ENCODE measurements at regions not wholly inside any gene's neighbourhood (a gene's known extent, or its start where the extent isn't known, plus 50 kb on each side); places are given as distances from the start of the nearest gene placed in this dataset.

DNA sequence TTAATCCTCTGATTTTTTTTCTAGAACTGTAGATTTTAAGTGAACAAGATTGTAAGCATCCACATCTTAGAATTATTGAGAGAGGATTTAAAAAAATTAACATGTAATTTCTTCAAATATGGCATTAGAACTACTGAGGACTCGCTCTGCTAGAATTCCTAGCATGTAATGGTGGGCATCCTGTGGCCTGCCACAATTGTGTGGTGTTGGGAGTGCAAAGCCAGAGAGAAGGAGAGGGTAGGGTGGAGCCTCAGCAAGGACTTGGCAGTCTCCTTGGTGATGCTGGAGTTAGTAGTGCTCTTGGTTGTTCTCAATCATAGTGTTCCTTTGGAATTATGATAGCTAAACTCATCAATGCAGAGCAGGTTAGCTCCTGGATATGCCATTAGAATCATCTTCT, 443.9 kb upstream of the TBL1XR1 start:
- Histone ChIP-seq H3K4ac (ENCODE audit: low read depth, low read length) (no peak overlapping the region), H3K79me1 (ENCODE audit: low read length) (no peaks in the 10 kb centered on the region), H3K9me3 (ENCODE audit: insufficient read depth, low read depth, low read length) (no peaks in the 10 kb centered on the region), H2AFZ (ENCODE audit: insufficient read depth, low read length, poor library complexity) (no peak overlapping the region), H2BK5ac (ENCODE audit: low read depth, low read length, poor library complexity) (no peak overlapping the region), H3K79me2 (ENCODE audit: control insufficient read depth, insufficient read depth, low read length, poor library complexity) (no peaks in the 10 kb centered on the region), H3K27ac (ENCODE audit: low read depth, low read length) (no peak overlapping the region), H3K4me2 (ENCODE audit: low read length) (no peak overlapping the region), H3K27me3 (ENCODE audit: insufficient read depth, low read length) (no peaks in the 10 kb centered on the region), H4K8ac (ENCODE audit: low read depth, low read length) (no peak overlapping the region), H3K4me1 (ENCODE audit: control insufficient read depth in 1 of 2, insufficient read depth in 2 of 2, low read length in 2 of 2) (no peaks in the 10 kb centered on the region), H3K14ac (ENCODE audit: low read length) (no peak overlapping the region), H2AK5ac (ENCODE audit: low read length) (no peak overlapping the region), H2BK120ac (ENCODE audit: insufficient read depth, low read length, poor library complexity) (no peak overlapping the region), H2BK12ac (ENCODE audit: low read length) (no peak overlapping the region), H3K4me3 (ENCODE audit: low read depth, low read length) (no peak overlapping the region), H3K18ac (ENCODE audit: low read length) (no peak overlapping the region), H4K12ac (ENCODE audit: low read depth, low read length) (no peak overlapping the region), H4K91ac (ENCODE audit: low read depth, low read length) (no peak overlapping the region), H3K23ac (ENCODE audit: low read length) (no peak overlapping the region), H3K9ac (ENCODE audit: low read length) (no peak overlapping the region), H3K36me3 (ENCODE audit: control insufficient read depth in 1 of 2, insufficient read depth in 2 of 2, low read length in 2 of 2) (no peaks in the 10 kb centered on the region)
- WGBS (ENCODE audit: extremely low coverage, insufficient coverage, insufficient read length), result no CpG with 5 or more reads among the region's 1 CpG
- DNase-seq, result no peak

GRCh38 chr3:177642042-177642803, 444.9 kb upstream of the TBL1XR1 start:
- DNase-seq, result no peak
- WGBS (ENCODE audit: extremely low coverage, insufficient coverage, insufficient read length), result no CpG with 5 or more reads among the region's 8 CpGs
- H4K12ac ChIP-seq (ENCODE audit: low read depth, low read length), result no peak overlapping the region
- H2AFZ ChIP-seq (ENCODE audit: insufficient read depth, low read length, poor library complexity), result no peak overlapping the region
- H3K4me2 ChIP-seq (ENCODE audit: low read length), result no peak overlapping the region
- H3K27me3 ChIP-seq (ENCODE audit: insufficient read depth, low read length), result no peaks in the 10 kb centered on the region
- H3K79me1 ChIP-seq (ENCODE audit: low read length), result no peaks in the 10 kb centered on the region
- no peaks in the 10 kb centered on the region for H3K36me3 ChIP-seq (ENCODE audit: control insufficient read depth in 1 of 2, insufficient read depth in 2 of 2, low read length in 2 of 2)
- no peak overlapping the region for H2BK5ac ChIP-seq (ENCODE audit: low read depth, low read length, poor library complexity)
- no peak overlapping the region for H3K23ac ChIP-seq (ENCODE audit: low read length)
- H3K27ac ChIP-seq (ENCODE audit: low read depth, low read length), result no peak overlapping the region
- H3K79me2 ChIP-seq (ENCODE audit: control insufficient read depth, insufficient read depth, low read length, poor library complexity), result no peaks in the 10 kb centered on the region
- H2AK5ac ChIP-seq (ENCODE audit: low read length), result no peak overlapping the region
- H3K4me1 ChIP-seq (ENCODE audit: control insufficient read depth in 1 of 2, insufficient read depth in 2 of 2, low read length in 2 of 2), result no peaks in the 10 kb centered on the region
- H4K91ac ChIP-seq (ENCODE audit: low read depth, low read length), result no peak overlapping the region
- no peak overlapping the region for H3K14ac ChIP-seq (ENCODE audit: low read length)
- H3K4ac ChIP-seq (ENCODE audit: low read depth, low read length), result no peak overlapping the region
- H3K9me3 ChIP-seq (ENCODE audit: insufficient read depth, low read depth, low read length), result no peaks in the 10 kb centered on the region
- no peak overlapping the region for H3K4me3 ChIP-seq (ENCODE audit: low read depth, low read length)
- H3K9ac ChIP-seq (ENCODE audit: low read length), result no peak overlapping the region
- no peak overlapping the region for H3K18ac ChIP-seq (ENCODE audit: low read length)
- no peak overlapping the region for H2BK12ac ChIP-seq (ENCODE audit: low read length)
- no peak overlapping the region for H4K8ac ChIP-seq (ENCODE audit: low read depth, low read length)
- H2BK120ac ChIP-seq (ENCODE audit: insufficient read depth, low read length, poor library complexity), result no peak overlapping the region

- no peak overlapping the region for H3K9ac ChIP-seq (ENCODE audit: low read length)
- H2AFZ ChIP-seq (ENCODE audit: insufficient read depth, low read length, poor library complexity), result no peak overlapping the region
- H3K4ac ChIP-seq (ENCODE audit: low read depth, low read length), result no peak overlapping the region
- H3K27me3 ChIP-seq (ENCODE audit: insufficient read depth, low read length), result no peaks in the 10 kb centered on the region
- no peak overlapping the region for H3K18ac ChIP-seq (ENCODE audit: low read length)
- no peaks in the 10 kb centered on the region for H3K36me3 ChIP-seq (ENCODE audit: control insufficient read depth in 1 of 2, insufficient read depth in 2 of 2, low read length in 2 of 2)
- no peak overlapping the region for H3K23ac ChIP-seq (ENCODE audit: low read length)
- no peak overlapping the region for H3K4me2 ChIP-seq (ENCODE audit: low read length)
- WGBS (ENCODE audit: extremely low coverage, insufficient coverage, insufficient read length), result no CpG with 5 or more reads among the region's 3 CpGs
- H4K91ac ChIP-seq (ENCODE audit: low read depth, low read length), result no peak overlapping the region
- no peak overlapping the region for H3K4me3 ChIP-seq (ENCODE audit: low read depth, low read length)
- no peak for DNase-seq
- no peak overlapping the region for H3K27ac ChIP-seq (ENCODE audit: low read depth, low read length)
- H3K79me1 ChIP-seq (ENCODE audit: low read length), result no peaks in the 10 kb centered on the region
- H2BK5ac ChIP-seq (ENCODE audit: low read depth, low read length, poor library complexity), result no peak overlapping the region
- no peak overlapping the region for H3K14ac ChIP-seq (ENCODE audit: low read length)
- no peak overlapping the region for H2BK120ac ChIP-seq (ENCODE audit: insufficient read depth, low read length, poor library complexity)
- H3K79me2 ChIP-seq (ENCODE audit: control insufficient read depth, insufficient read depth, low read length, poor library complexity), result no peaks in the 10 kb centered on the region
- no peak overlapping the region for H2AK5ac ChIP-seq (ENCODE audit: low read length)
- H3K9me3 ChIP-seq (ENCODE audit: insufficient read depth, low read depth, low read length), result no peaks in the 10 kb centered on the region
- no peak overlapping the region for H4K12ac ChIP-seq (ENCODE audit: low read depth, low read length)
- no peak overlapping the region for H4K8ac ChIP-seq (ENCODE audit: low read depth, low read length)
- no peaks in the 10 kb centered on the region for H3K4me1 ChIP-seq (ENCODE audit: control insufficient read depth in 1 of 2, insufficient read depth in 2 of 2, low read length in 2 of 2)
- H2BK12ac ChIP-seq (ENCODE audit: low read length), result no peak overlapping the region
These were observed 445.5 kb upstream of the TBL1XR1 start for GRCh38 chr3:177642804-177643125.

DNA sequence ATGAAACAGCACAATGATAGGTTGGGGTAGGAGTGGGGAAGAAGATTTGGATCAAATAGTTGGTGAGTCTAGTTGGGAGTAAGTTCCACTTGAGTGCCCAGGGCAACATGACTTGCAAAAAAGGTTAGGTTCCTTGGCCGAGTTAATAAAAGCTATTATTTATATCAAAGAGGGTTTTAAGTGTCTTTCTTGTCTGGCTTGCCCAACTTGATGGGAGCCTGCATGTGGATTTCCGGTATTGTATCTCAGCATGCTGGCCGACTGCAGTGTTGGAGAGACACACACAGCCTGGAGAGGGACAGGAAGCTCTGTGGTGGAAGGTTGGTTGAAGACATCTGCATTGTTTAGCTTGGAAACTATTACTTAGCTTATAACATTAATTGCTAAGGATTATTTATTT, 449.5 kb upstream of the TBL1XR1 start:
- Histone ChIP-seq H4K8ac (ENCODE audit: low read depth, low read length) (no peak overlapping the region), H3K18ac (ENCODE audit: low read length) (no peak overlapping the region), H3K79me1 (ENCODE audit: low read length) (no peaks in the 10 kb centered on the region), H3K9ac (ENCODE audit: low read length) (no peak overlapping the region), H3K9me3 (ENCODE audit: insufficient read depth, low read depth, low read length) (no peaks in the 10 kb centered on the region), H2BK5ac (ENCODE audit: low read depth, low read length, poor library complexity) (no peak overlapping the region), H2AFZ (ENCODE audit: insufficient read depth, low read length, poor library complexity) (no peak overlapping the region), H3K27ac (ENCODE audit: low read depth, low read length) (no peak overlapping the region), H2BK12ac (ENCODE audit: low read length) (no peak overlapping the region), H3K4me1 (ENCODE audit: control insufficient read depth in 1 of 2, insufficient read depth in 2 of 2, low read length in 2 of 2) (no peaks in the 10 kb centered on the region), H3K23ac (ENCODE audit: low read length) (no peak overlapping the region), H2AK5ac (ENCODE audit: low read length) (no peak overlapping the region), H3K4ac (ENCODE audit: low read depth, low read length) (no peak overlapping the region), H3K79me2 (ENCODE audit: control insufficient read depth, insufficient read depth, low read length, poor library complexity) (no peaks in the 10 kb centered on the region), H4K12ac (ENCODE audit: low read depth, low read length) (no peak overlapping the region), H3K4me2 (ENCODE audit: low read length) (no peak overlapping the region), H3K14ac (ENCODE audit: low read length) (no peak overlapping the region), H4K91ac (ENCODE audit: low read depth, low read length) (no peak overlapping the region), H2BK120ac (ENCODE audit: insufficient read depth, low read length, poor library complexity) (no peak overlapping the region), H3K27me3 (ENCODE audit: insufficient read depth, low read length) (no peaks in the 10 kb centered on the region), H3K4me3 (ENCODE audit: low read depth, low read length) (no peak overlapping the region), H3K36me3 (ENCODE audit: control insufficient read depth in 1 of 2, insufficient read depth in 2 of 2, low read length in 2 of 2) (no peaks in the 10 kb centered on the region)
- WGBS (ENCODE audit: extremely low coverage, insufficient coverage, insufficient read length), result no CpG with 5 or more reads among the region's 3 CpGs
- DNase-seq, result no peak

Measured in trophoblast cell (in vitro differentiated cells and primary cell).